ENCODE measurements at regions not wholly inside any gene's neighbourhood (a gene's known extent, or its start where the extent isn't known, plus 50 kb on each side); places are given as distances from the start of the nearest gene placed in this dataset.

- TF ChIP-seq CTCF (IDR thresholded peaks at IDR 0.05): no peak
Observed at GRCh38 chr2:240360645-240361475, 74.6 kb upstream of the GPC1 start.

- no peak for TF ChIP-seq CTCF (IDR thresholded peaks at IDR 0.05)
Observed at GRCh38 chr2:240362216-240362755, 73.2 kb upstream of the GPC1 start.

DNA sequence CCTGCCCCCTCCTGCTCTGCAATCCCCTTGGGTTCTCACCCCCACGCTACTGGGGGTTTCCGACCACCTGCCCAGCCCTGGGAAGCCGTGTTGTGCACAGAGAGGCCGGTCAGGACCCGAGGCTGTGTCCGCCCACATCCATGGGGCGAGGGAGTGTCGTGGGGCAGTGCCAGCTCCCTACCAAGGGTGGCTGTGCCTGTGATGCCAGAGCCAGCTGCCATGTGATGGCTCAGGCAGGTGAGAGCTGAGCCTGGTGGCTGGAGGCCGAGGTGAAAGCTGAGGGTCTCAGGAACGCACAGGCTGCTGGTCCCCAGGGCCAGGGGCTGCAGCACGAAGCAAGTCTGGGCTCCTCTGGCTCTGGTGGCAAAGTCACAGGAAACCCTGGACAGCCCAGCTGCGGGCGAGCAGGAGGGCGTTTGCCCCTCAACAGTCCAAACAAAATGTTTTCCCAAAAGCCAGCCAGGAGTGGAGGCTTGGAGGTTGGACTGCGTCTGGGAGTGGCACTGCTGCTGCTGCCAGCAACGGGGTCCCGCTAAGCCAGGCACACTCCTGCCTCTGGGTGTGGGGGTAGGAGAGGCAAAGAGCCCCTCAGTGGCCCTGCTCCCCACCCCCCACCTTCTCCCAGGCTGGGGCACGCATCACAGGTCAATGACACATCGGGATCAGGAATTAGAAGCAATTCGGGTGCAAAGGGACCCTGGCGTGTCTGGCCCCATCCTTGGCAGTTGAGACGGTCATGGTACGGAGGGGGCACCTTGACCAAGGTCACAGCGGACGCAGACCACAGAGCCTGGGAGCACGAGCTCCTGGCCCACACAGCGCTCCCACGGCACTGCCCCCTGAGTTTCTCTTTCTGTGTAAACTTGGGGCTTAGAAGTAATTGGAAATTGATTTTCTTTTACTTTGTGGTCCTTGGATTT is 72.4 kb upstream of the GPC1 start:
- TF ChIP-seq CTCF (IDR thresholded peaks at IDR 0.05): no peak

DNA sequence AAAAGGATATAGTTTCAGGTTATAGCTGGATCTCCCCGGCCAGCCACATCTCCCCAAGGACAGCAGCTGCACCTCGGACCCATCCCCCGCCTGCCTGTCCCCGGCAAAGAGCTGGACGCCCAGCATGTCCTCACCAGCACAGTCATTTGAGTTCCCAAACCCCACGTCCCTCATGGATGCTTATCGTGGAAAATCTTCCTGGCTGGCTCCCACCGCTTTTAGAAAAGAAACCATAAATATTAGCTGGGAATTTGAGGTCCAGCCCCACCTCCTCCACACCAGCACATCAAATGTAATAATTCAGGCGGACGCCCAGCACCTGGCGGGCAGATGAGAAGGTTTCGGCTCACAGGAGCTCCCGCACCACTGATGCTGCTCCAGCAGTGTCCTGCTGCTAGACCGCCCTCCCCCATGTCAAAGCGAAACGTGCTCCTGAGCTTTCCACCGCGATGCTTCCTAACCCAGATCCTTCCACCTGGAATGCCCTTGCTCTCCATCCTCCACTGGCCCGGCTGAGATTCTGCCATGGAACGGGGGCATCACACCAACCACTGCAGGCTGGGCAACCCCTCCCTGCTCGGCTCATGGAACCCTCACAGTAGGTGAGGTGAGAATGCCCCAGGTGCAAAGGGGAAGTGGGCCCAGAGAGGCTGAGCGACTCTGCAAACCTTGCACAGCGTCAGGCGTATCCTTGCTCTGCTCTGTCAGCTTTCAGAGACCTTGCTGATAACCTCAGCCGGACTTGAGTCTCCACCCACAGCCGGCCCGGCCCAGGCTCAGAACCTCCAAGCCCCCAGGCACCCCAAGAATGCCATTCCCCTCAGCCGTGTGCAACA is 71.5 kb upstream of the GPC1 start:
- no peak for TF ChIP-seq CTCF (IDR thresholded peaks at IDR 0.05)

DNA sequence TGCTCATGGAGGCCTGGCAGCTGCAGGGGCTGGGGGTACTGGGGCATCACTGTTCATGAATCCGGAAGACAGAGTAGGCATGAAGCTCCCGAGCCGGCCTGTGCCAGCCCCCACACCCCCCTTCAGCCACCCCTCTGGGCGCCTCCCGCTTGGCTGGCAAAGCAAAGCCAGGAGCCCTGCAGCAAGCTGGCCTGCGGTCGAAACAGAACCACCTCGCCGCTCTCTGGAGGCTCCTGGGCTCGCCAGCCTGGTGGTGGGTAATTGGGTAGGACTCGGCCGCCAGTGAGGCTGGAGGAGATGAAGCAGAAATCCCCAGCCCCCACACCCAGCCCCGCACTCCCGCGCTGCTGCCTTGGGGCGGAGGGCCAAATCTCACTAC is 70.9 kb upstream of the GPC1 start:
- TF ChIP-seq CTCF (IDR thresholded peaks at IDR 0.05): no peak

DNA sequence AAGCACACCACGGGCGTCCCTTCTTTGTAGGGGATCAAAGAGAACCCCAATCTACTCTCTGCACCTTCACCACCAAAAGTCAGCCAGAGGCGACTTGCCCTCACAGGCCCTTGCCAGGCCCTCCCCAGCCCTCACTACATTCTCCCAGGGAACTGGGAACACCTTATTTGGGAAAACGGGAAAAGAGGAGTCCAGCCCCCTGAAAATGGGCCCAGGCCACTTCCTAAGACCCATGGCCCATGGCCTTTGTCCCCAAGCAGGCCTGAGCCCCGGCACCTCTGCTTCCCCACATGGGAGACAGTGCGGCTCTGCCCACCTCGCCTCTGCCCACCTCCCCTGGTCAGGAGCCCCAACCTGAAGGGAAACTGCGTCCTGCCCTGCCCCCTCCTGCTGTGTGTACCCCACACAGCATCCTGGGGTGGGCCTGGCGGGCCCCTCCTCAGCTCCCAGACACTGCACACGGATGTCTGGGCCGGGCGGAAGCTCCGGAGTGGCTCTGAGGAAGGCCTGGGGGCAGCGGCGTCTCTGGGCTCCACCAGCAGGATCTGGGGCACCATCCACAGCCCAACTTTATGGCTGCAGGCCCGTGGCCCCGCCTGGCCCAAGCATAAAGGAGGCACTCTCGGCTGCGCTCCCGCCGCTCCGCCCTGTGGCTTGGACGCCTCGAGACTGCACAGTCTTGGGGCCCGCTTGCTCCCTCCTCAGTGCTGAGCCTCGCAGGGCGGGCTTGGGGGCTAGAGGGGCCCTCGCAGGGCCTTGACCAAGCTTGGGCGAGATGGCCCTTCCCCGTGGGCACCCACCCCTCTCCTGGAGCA is 70.3 kb upstream of the GPC1 start:
- no peak for TF ChIP-seq CTCF (IDR thresholded peaks at IDR 0.05)
